PC-3 (cell line): ENCODE measurements at regions not wholly inside any gene's neighbourhood (a gene's known extent, or its start where the extent isn't known, plus 50 kb on each side); places are given as distances from the start of the nearest gene placed in this dataset.

Source experiments
- ATAC-seq: fragments of 200-7000 bp; cut with Tn5 transposase; 2 replicates; pipeline ENCODE4 v1.9.1; 2020; ENCODE audit warnings: mild to moderate bottlenecking, moderate library complexity
- BruUV-seq: library from RNA; stranded (reverse); fragments of 400-500 nt; replicated peaks from 2 replicates; lab custom pipeline; 2021; lab: Mats Ljungman, UMichigan
- CTCF ChIA-PET: fragments of 300-600 bp; sonication (Branson Sonifier 250); formaldehyde crosslinking; loops from one replicate; lab custom pipeline; 2022; ENCODE audit warnings: antibody characterized with exemption; lab: Charles Lee
- POLR2A ChIA-PET: fragments of 300-600 bp; sonication (Branson Sonifier 250); formaldehyde crosslinking; loops from one replicate; lab custom pipeline; 2022; ENCODE audit warnings: antibody characterized with exemption; ENCODE audit not compliant: unreplicated experiment; lab: Charles Lee
- DNase-seq: peaks from one replicate; pipeline ENCODE4 v3.0.0-alpha.2; 2015
- H2AFZ ChIP-seq: fragments of 300-600 bp; sonication (generic); 2 replicates; pipeline ENCODE4 v1.6.0; 2016; ENCODE audit warnings: antibody characterized with exemption, low read length
- H3F3A ChIP-seq: fragments of 300-600 bp; sonication (generic); one replicate; pipeline ENCODE4 v1.6.0; 2017; ENCODE audit warnings: antibody characterized with exemption, low read length, control low read depth, mild to moderate bottlenecking; ENCODE audit not compliant: unreplicated experiment
- H3K27ac ChIP-seq: fragments of 300-600 bp; sonication (generic); 2 replicates; pipeline ENCODE4 v1.5.1; 2016; ENCODE audit warnings: mild to moderate bottlenecking, low read length
- H3K27me3 ChIP-seq: fragments of 300-600 bp; sonication (generic); 2 replicates; pipeline ENCODE4 v1.6.1; 2016; ENCODE audit warnings: low read length, mixed read lengths
- H3K36me3 ChIP-seq: fragments of 300-600 bp; sonication (generic); 2 replicates; pipeline ENCODE4 v1.6.1; 2016; ENCODE audit warnings: low read depth, mixed run types, low read length, mixed read lengths
- H3K4me1 ChIP-seq: fragments of 300-600 bp; sonication (generic); 2 replicates; pipeline ENCODE4 v1.5.1; 2016; ENCODE audit warnings: low read length; ENCODE audit not compliant: insufficient read depth
- H3K4me2 ChIP-seq: fragments of 300-600 bp; sonication (generic); 2 replicates; pipeline ENCODE4 v1.6.0; 2016; ENCODE audit warnings: low read length
- H3K4me3 ChIP-seq: fragments of 300-600 bp; sonication (generic); 2 replicates; pipeline ENCODE4 v1.5.1; 2016; ENCODE audit warnings: mild to moderate bottlenecking, low read length, mixed read lengths
- H3K79me2 ChIP-seq: fragments of 300-600 bp; sonication (generic); 2 replicates; pipeline ENCODE4 v1.6.1; 2017; ENCODE audit warnings: low read length, mixed read lengths
- H3K9ac ChIP-seq: fragments of 300-600 bp; sonication (generic); 2 replicates; pipeline ENCODE4 v1.6.0; 2016; ENCODE audit warnings: mild to moderate bottlenecking, low read length
- H3K9me2 ChIP-seq: fragments of 300-600 bp; sonication (generic); replicated peaks from 2 replicates; pipeline ENCODE4 v1.6.1; 2016; ENCODE audit warnings: mixed run types, low read length, mixed read lengths
- H3K9me3 ChIP-seq: fragments of 300-600 bp; sonication (generic); 2 replicates; pipeline ENCODE4 v1.6.1; 2016; ENCODE audit warnings: low read length, mixed read lengths
- H4K20me1 ChIP-seq: fragments of 300-600 bp; sonication (generic); 2 replicates; pipeline ENCODE4 v1.6.1; 2016; ENCODE audit warnings: low read length, mixed read lengths
- EZH2 ChIP-seq: fragments of 300-600 bp; sonication (generic); IDR thresholded peaks from one replicate; pipeline ENCODE4 v1.6.1; 2017; ENCODE audit warnings: antibody characterized with exemption, mild to moderate bottlenecking, low read length; ENCODE audit not compliant: unreplicated experiment
- EZH2phosphoT487 ChIP-seq: fragments of 300-600 bp; sonication (generic); IDR thresholded peaks from 2 replicates; pipeline ENCODE4 v1.6.1; 2018; ENCODE audit warnings: mild to moderate bottlenecking, antibody characterized with exemption, low read length, borderline replicate concordance
- intact Hi-C: fragments of 100-400 bp; cut with micrococcal nuclease; formaldehyde crosslinking; loops from 2 replicates; pipeline ENCODE4 v1.9.0; 2023
- TF ChIP-seq, protein P1 (sequence below): fragments of 300-600 bp; sonication (generic); conservative IDR thresholded peaks from 2 replicates; pipeline ENCODE4 v1.5.1; 2017; ENCODE audit warnings: antibody characterized with exemption, low read depth, mild to moderate bottlenecking, low read length

- Histone ChIP-seq H3F3A (no peaks in the 10 kb centered on the region), H3K79me2 (peaks cover 41% of the 10 kb centered on the region), H3K36me3 (no peaks in the 10 kb centered on the region), H3K4me2 (no peak overlapping the region), H3K9me2 (no peaks in the 10 kb centered on the region), H3K9me3 (no peaks in the 10 kb centered on the region), H2AFZ (no peak overlapping the region), H3K4me3 (no peak overlapping the region), H3K27ac (no peak overlapping the region), H4K20me1 (no peaks in the 10 kb centered on the region), H3K9ac (no peak overlapping the region), H3K27me3 (no peaks in the 10 kb centered on the region), H3K4me1 (peaks cover 13% of the 10 kb centered on the region)
- no peak for ATAC-seq
- BruUV-seq, result no TSS peak
- TF ChIP-seq EZH2phosphoT487 (no peak), EZH2 (no peak)
- TF ChIP-seq, protein P1, sequence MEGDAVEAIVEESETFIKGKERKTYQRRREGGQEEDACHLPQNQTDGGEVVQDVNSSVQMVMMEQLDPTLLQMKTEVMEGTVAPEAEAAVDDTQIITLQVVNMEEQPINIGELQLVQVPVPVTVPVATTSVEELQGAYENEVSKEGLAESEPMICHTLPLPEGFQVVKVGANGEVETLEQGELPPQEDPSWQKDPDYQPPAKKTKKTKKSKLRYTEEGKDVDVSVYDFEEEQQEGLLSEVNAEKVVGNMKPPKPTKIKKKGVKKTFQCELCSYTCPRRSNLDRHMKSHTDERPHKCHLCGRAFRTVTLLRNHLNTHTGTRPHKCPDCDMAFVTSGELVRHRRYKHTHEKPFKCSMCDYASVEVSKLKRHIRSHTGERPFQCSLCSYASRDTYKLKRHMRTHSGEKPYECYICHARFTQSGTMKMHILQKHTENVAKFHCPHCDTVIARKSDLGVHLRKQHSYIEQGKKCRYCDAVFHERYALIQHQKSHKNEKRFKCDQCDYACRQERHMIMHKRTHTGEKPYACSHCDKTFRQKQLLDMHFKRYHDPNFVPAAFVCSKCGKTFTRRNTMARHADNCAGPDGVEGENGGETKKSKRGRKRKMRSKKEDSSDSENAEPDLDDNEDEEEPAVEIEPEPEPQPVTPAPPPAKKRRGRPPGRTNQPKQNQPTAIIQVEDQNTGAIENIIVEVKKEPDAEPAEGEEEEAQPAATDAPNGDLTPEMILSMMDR, result no peak
- intact Hi-C loops, result no loop called here
- POLR2A ChIA-PET, result no interaction called here
- CTCF ChIA-PET, result no interaction called here
- DNase-seq, result no peak
Observed at GRCh38 chr6:138664745-138665144, 108.8 kb upstream of the CCDC28A start.

DNA sequence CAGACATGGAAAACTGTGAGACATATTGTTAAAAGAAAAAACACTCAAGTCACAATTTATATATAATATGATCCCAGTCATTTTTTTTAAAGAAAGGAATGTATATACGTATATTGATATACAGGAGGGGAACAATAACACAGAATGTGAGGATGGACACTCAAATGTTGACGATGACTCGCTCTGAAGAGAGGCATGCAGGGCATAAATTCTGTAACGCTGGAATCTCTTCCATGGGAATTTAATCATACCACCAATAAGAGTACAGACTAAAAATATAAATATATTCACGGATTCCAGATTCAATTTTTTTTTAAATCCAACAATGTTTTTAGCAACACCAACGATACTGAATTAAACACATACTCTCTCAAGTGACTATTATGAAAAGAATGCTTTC lies 106.9 kb upstream of the CCDC28A start:
- Histone ChIP-seq H3K27me3 (no peaks in the 10 kb centered on the region), H3K27ac (no peak overlapping the region), H3K4me2 (no peak overlapping the region), H3K9me3 (no peaks in the 10 kb centered on the region), H3K9me2 (no peaks in the 10 kb centered on the region), H2AFZ (no peak overlapping the region), H3K9ac (no peak overlapping the region), H3K4me1 (peaks cover 13% of the 10 kb centered on the region), H3K36me3 (no peaks in the 10 kb centered on the region), H3K4me3 (no peak overlapping the region), H4K20me1 (no peaks in the 10 kb centered on the region), H3K79me2 (peaks cover 28% of the 10 kb centered on the region), H3F3A (no peaks in the 10 kb centered on the region)
- no TSS peak for BruUV-seq
- ATAC-seq, result no peak
- TF ChIP-seq EZH2 (no peak), EZH2phosphoT487 (no peak)
- TF ChIP-seq, protein P1, result no peak
- CTCF ChIA-PET, result no interaction called here
- intact Hi-C loops, result no loop called here
- POLR2A ChIA-PET, result no interaction called here
- DNase-seq, result no peak

DNA sequence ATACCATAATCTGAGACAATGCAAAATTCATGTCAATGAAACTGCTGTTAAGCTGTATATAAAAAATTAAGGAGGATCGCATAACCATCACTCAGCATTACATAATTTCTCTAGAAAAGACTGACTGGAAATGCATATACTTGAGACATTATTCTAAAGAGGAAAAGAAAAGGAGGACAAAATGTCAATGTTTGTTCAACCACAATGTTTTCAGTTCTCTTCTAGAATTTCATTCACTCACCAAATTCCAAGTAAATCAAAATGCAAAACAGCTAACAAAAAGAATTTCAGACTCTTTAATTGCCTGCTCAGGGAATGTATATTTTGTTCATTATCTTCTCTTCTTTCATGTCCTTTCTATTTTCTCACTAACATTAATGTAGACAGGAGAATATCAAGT lies 106.2 kb upstream of the CCDC28A start:
- no peaks in the 10 kb centered on the region for H3K9me2 ChIP-seq
- DNase-seq, result no peak
- H4K20me1 ChIP-seq, result no peaks in the 10 kb centered on the region
- H3K4me3 ChIP-seq, result no peak overlapping the region
- intact Hi-C loops, result no loop called here
- H3K9me3 ChIP-seq, result no peaks in the 10 kb centered on the region
- ChIA-PET POLR2A (no interaction called here), CTCF (no interaction called here)
- no peak overlapping the region for H2AFZ ChIP-seq
- H3F3A ChIP-seq, result no peaks in the 10 kb centered on the region
- no peaks in the 10 kb centered on the region for H3K27me3 ChIP-seq
- no peak overlapping the region for H3K9ac ChIP-seq
- H3K4me2 ChIP-seq, result no peak overlapping the region
- peaks cover 6% of the 10 kb centered on the region for H3K4me1 ChIP-seq
- no peak overlapping the region for H3K27ac ChIP-seq
- ATAC-seq, result no peak
- H3K36me3 ChIP-seq, result no peaks in the 10 kb centered on the region
- peaks cover 21% of the 10 kb centered on the region for H3K79me2 ChIP-seq
- TF ChIP-seq, protein P1, result no peak
- TF ChIP-seq EZH2phosphoT487, result no peak
- no peak for TF ChIP-seq EZH2
- no TSS peak for BruUV-seq
